Caco-2 (cell line): ENCODE measurements at regions not wholly inside any gene's neighbourhood (a gene's known extent, or its start where the extent isn't known, plus 50 kb on each side); places are given as distances from the start of the nearest gene placed in this dataset.

ENCODE experiments used
- BruUV-seq: library from RNA; stranded (reverse); fragments of 400-500 nt; replicated peaks from 2 replicates; lab custom pipeline; 2021; lab: Mats Ljungman, UMichigan
- CTCF ChIA-PET: fragments of 300-600 bp; sonication (Branson Sonifier 250); formaldehyde crosslinking; loops from one replicate; lab custom pipeline; 2022; ENCODE audit warnings: antibody characterized with exemption; lab: Charles Lee
- POLR2A ChIA-PET: fragments of 300-600 bp; sonication (Branson Sonifier 250); formaldehyde crosslinking; loops from one replicate; lab custom pipeline; 2022; ENCODE audit warnings: antibody characterized with exemption; lab: Charles Lee
- DNase-seq, 2 experiments: peaks; one replicate each; pipeline versions ENCODE4 v3.0.0 to v3.0.0-alpha.2; 2020 to 2022
- H3K27me3 ChIP-seq: replicated peaks from 2 replicates; pipeline ENCODE4 v1.6.0; 2011; ENCODE audit warnings: low read length; ENCODE audit not compliant: control insufficient read depth, insufficient read depth
- H3K36me3 ChIP-seq: 2 replicates; pipeline ENCODE4 v1.5.1; 2011; ENCODE audit warnings: low read length; ENCODE audit not compliant: control insufficient read depth, insufficient read depth
- H3K4me1 ChIP-seq: fragments of 250-450 bp; sonication (Bioruptor Pico); 2 replicates; pipeline ENCODE4 v1.5.1; 2020; ENCODE audit warnings: mild to moderate bottlenecking
- H3K4me3 ChIP-seq: 2 replicates; pipeline ENCODE4 v1.5.1; 2011; ENCODE audit warnings: low read depth, mild to moderate bottlenecking, control low read depth, low read length
- H3K9me3 ChIP-seq: fragments of 250-450 bp; sonication (Bioruptor Pico); 2 replicates; pipeline ENCODE4 v1.5.1; 2020; ENCODE audit warnings: mild to moderate bottlenecking, moderate library complexity
- H3K27ac Mint-ChIP-seq: one replicate; pipeline ENCODE4 v1.8.0; 2022; ENCODE audit warnings: mixed read lengths; ENCODE audit not compliant: unreplicated experiment
- H3K27me3 Mint-ChIP-seq: one replicate; pipeline ENCODE4 v1.8.0; 2022; ENCODE audit warnings: mixed read lengths; ENCODE audit not compliant: insufficient read depth, unreplicated experiment
- H3K36me3 Mint-ChIP-seq: one replicate; pipeline ENCODE4 v1.8.0; 2022; ENCODE audit warnings: mild to moderate bottlenecking, mixed read lengths; ENCODE audit not compliant: insufficient read depth, unreplicated experiment
- H3K4me1 Mint-ChIP-seq: one replicate; pipeline ENCODE4 v1.8.0; 2022; ENCODE audit warnings: low read depth, mixed read lengths; ENCODE audit not compliant: unreplicated experiment
- H3K4me3 Mint-ChIP-seq: one replicate; pipeline ENCODE4 v1.8.0; 2022; ENCODE audit warnings: mild to moderate bottlenecking, moderate library complexity, mixed read lengths; ENCODE audit not compliant: unreplicated experiment
- H3K9me3 Mint-ChIP-seq: one replicate; pipeline ENCODE4 v1.8.0; 2022; ENCODE audit warnings: mixed read lengths; ENCODE audit not compliant: unreplicated experiment
- intact Hi-C: fragments of 100-400 bp; cut with micrococcal nuclease; formaldehyde crosslinking; loops from one replicate; pipeline ENCODE4 v1.10.0; 2022; ENCODE audit not compliant: unreplicated experiment
- TF ChIP-seq, protein P1 (sequence below), 2 experiments: fragments of 200-600 bp in 1 of 2; IDR thresholded peaks; 1 replicate in 1 of 2; 2 replicates in 1 of 2; pipeline versions ENCODE4 v1.5.1 to v1.8.0; 2011 to 2022; ENCODE audit warnings: antibody characterized with exemption in 1 of 2, control low read depth in 1 of 2, inconsistent platforms in 1 of 2, low read depth in 1 of 2, low read length in 1 of 2, mild to moderate bottlenecking in 1 of 2, moderate library complexity in 1 of 2; ENCODE audit not compliant: insufficient read depth in 1 of 2, severe bottlenecking in 1 of 2, unreplicated experiment in 1 of 2

DNA sequence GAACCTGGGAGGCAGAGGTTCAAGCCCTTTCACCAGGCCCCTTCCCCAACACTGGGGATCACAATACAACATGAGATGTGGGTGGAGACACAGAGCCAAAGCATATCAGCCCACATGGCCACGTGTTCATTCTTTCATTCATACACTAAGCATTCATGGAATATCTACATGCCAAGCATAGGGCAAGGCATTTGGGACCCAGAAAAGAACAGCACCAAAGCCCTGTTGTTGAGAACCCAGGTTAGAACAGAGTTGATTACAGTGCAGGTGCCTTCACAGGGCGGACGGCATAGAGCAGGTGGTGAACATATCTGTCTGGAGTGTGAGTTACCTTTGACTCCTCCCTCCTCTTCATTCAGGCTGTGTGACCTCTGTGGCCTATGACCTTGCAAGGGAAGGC is 159.4 kb upstream of the GSC start:
- CTCF ChIA-PET, result no interaction called here
- Histone ChIP-seq H3K4me3 (no peak overlapping the region), H3K9me3 (no peaks in the 10 kb centered on the region), H3K27me3 (no peaks in the 10 kb centered on the region), H3K36me3 (no peaks in the 10 kb centered on the region), H3K4me1 (peaks cover under 1% of the 10 kb centered on the region; the same call in 1 of the 2 replicates)
- Mint-ChIP-seq H3K36me3 (no peaks in the 10 kb centered on the region), H3K27me3 (peaks cover 4% of the 10 kb centered on the region), H3K4me1 (no peaks in the 10 kb centered on the region), H3K4me3 (no peak overlapping the region), H3K9me3 (no peaks in the 10 kb centered on the region), H3K27ac (no peak overlapping the region)
- no peak for DNase-seq
- POLR2A ChIA-PET, result no interaction called here
- TF ChIP-seq, protein P1, sequence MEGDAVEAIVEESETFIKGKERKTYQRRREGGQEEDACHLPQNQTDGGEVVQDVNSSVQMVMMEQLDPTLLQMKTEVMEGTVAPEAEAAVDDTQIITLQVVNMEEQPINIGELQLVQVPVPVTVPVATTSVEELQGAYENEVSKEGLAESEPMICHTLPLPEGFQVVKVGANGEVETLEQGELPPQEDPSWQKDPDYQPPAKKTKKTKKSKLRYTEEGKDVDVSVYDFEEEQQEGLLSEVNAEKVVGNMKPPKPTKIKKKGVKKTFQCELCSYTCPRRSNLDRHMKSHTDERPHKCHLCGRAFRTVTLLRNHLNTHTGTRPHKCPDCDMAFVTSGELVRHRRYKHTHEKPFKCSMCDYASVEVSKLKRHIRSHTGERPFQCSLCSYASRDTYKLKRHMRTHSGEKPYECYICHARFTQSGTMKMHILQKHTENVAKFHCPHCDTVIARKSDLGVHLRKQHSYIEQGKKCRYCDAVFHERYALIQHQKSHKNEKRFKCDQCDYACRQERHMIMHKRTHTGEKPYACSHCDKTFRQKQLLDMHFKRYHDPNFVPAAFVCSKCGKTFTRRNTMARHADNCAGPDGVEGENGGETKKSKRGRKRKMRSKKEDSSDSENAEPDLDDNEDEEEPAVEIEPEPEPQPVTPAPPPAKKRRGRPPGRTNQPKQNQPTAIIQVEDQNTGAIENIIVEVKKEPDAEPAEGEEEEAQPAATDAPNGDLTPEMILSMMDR (IDR thresholded peaks at IDR 0.05; ENCODE audit: insufficient read depth in 1 of 2, low read depth in 1 of 2, low read length in 1 of 2, severe bottlenecking in 1 of 2, unreplicated experiment in 1 of 2), result no peak
- intact Hi-C loops, result no loop called here
- no TSS peak for BruUV-seq

DNA sequence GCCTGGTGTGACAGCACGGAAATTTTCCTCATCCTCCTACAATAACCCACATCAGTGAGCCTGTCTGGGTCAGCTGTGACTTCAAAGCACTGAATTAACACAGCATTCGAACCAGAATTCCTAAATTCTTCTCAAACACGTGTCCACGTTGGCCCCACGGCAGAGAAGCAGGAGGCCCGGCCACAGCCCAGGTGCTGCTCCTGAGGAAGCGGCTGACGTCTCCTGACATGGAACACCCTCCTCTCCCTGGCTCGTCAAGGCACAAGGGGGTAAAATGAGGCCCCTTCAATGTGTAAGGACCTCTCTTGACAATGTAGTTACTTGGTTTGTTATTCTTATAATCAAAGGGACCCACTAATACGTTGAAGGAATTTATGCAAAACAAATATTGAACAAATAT is 156.3 kb upstream of the GSC start:
- no peaks in the 10 kb centered on the region for H3K27me3 ChIP-seq
- TF ChIP-seq, protein P1 (IDR thresholded peaks at IDR 0.05; ENCODE audit: insufficient read depth in 1 of 2, low read depth in 1 of 2, low read length in 1 of 2, severe bottlenecking in 1 of 2, unreplicated experiment in 1 of 2), result no peak
- H3K36me3 ChIP-seq, result no peaks in the 10 kb centered on the region
- H3K4me1 Mint-ChIP-seq, result peaks cover 8% of the 10 kb centered on the region
- H3K4me3 ChIP-seq, result no peak overlapping the region
- H3K27me3 Mint-ChIP-seq, result peaks cover 4% of the 10 kb centered on the region
- intact Hi-C loops, result no loop called here
- BruUV-seq, result no TSS peak
- no peaks in the 10 kb centered on the region for H3K36me3 Mint-ChIP-seq
- ChIA-PET CTCF (no interaction called here), POLR2A (no interaction called here)
- no peak overlapping the region for H3K27ac Mint-ChIP-seq
- H3K4me3 Mint-ChIP-seq, result no peak overlapping the region
- H3K4me1 ChIP-seq, result peaks cover 7% of the 10 kb centered on the region; the same call in 1 of the 2 replicates
- no peaks in the 10 kb centered on the region for H3K9me3 ChIP-seq
- DNase-seq, result no peak
- H3K9me3 Mint-ChIP-seq, result no peaks in the 10 kb centered on the region

DNA sequence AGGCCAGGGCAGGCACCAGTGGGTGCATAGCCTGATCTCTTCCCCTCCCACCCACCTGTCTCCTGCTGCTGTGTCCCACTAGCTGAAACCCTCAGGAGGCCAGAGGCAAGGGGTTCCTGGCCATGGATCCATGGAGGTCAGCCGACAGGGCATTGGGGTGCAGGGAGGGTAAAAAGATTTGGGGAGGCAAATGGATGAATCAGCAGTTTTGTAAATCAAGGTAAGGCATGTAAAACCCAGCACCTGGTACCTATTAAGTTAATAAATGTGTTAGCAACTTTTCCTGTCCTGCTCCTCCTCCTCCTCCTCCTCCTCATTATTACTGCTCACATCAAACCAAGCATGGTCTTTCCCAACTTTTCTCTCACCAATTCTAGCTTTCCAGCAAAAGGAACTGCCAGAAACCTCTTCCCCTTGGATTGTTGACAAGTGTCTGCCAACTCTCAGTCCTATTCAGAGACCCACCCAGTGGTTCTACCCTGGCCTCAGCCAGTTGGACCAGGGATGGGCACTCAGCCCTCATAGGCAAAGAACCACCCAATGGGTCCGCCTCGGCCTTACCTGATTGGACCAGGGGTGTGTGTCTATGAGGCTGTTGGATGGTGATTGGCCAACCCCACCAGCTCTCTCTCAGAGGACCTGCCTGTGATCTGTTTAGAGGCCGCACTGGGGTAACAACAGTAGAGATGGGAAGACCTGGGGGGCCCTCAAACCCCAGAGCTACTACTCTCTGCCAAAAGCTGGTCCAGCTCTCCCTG is 155.7 kb upstream of the GSC start:
- intact Hi-C loops, result no loop called here
- TF ChIP-seq, protein P1 (IDR thresholded peaks at IDR 0.05; ENCODE audit: insufficient read depth in 1 of 2, low read depth in 1 of 2, low read length in 1 of 2, severe bottlenecking in 1 of 2, unreplicated experiment in 1 of 2), result no peak
- no TSS peak for BruUV-seq
- Mint-ChIP-seq H3K4me1 (peaks cover 8% of the 10 kb centered on the region), H3K27ac (no peak overlapping the region), H3K36me3 (no peaks in the 10 kb centered on the region), H3K27me3 (peaks cover 4% of the 10 kb centered on the region), H3K9me3 (no peaks in the 10 kb centered on the region), H3K4me3 (no peak overlapping the region)
- Histone ChIP-seq H3K36me3 (no peaks in the 10 kb centered on the region), H3K9me3 (no peaks in the 10 kb centered on the region), H3K4me3 (no peak overlapping the region), H3K27me3 (no peaks in the 10 kb centered on the region), H3K4me1 (peaks cover 7% of the 10 kb centered on the region; the same call in 1 of the 2 replicates)
- DNase-seq, result no peak
- CTCF ChIA-PET, result no interaction called here
- POLR2A ChIA-PET, result no interaction called here
